ENCODE measurements at regions not wholly inside any gene's neighbourhood (a gene's known extent, or its start where the extent isn't known, plus 50 kb on each side); places are given as distances from the start of the nearest gene placed in this dataset.

- peak; percentile 25 for DNase-seq (ENCODE audit: low read depth)
- TF ChIP-seq CTCF (IDR thresholded peaks at IDR 0.05; ENCODE audit: insufficient read depth, low read length): peak; percentile 39
- no peak overlapping the region for H3K4me3 ChIP-seq (ENCODE audit: low read depth, low read length)
These were observed 99.7 kb upstream of the VPREB1 start for GRCh38 chr22:22144858-22145257.

GRCh38 chr22:22143448-22143847 is 101.1 kb upstream of the VPREB1 start:
- no peak for TF ChIP-seq CTCF (IDR thresholded peaks at IDR 0.05; ENCODE audit: insufficient read depth, low read length)
- no peak overlapping the region for H3K4me3 ChIP-seq (ENCODE audit: low read depth, low read length)
- no peak for DNase-seq (ENCODE audit: low read depth)

- no peak overlapping the region for H3K4me3 ChIP-seq (ENCODE audit: low read depth, low read length)
- no peak for TF ChIP-seq CTCF (IDR thresholded peaks at IDR 0.05; ENCODE audit: insufficient read depth, low read length)
- DNase-seq (ENCODE audit: low read depth): no peak
These were observed 101.9 kb upstream of the VPREB1 start for GRCh38 chr22:22142661-22143060.

- DNase-seq (ENCODE audit: low read depth): peak; percentile 9
- H3K4me3 ChIP-seq (ENCODE audit: low read depth, low read length): no peak overlapping the region
- no peak for TF ChIP-seq CTCF (IDR thresholded peaks at IDR 0.05; ENCODE audit: insufficient read depth, low read length)
These were observed 102.6 kb upstream of the VPREB1 start for GRCh38 chr22:22141771-22142591.

GRCh38 chr22:22141031-22141430 is 103.6 kb upstream of the VPREB1 start:
- TF ChIP-seq CTCF (IDR thresholded peaks at IDR 0.05; ENCODE audit: insufficient read depth, low read length): no peak
- DNase-seq (ENCODE audit: low read depth): no peak
- H3K4me3 ChIP-seq (ENCODE audit: low read depth, low read length): no peak overlapping the region

GRCh38 chr22:22139364-22139763 is 105.2 kb upstream of the VPREB1 start:
- DNase-seq (ENCODE audit: low read depth): no peak
- no peak overlapping the region for H3K4me3 ChIP-seq (ENCODE audit: low read depth, low read length)
- no peak for TF ChIP-seq CTCF (IDR thresholded peaks at IDR 0.05; ENCODE audit: insufficient read depth, low read length)

GRCh38 chr22:22138915-22139314 is 105.7 kb upstream of the VPREB1 start:
- no peak for TF ChIP-seq CTCF (IDR thresholded peaks at IDR 0.05; ENCODE audit: insufficient read depth, low read length)
- H3K4me3 ChIP-seq (ENCODE audit: low read depth, low read length): no peak overlapping the region
- no peak for DNase-seq (ENCODE audit: low read depth)
